ENCODE measurements at regions not wholly inside any gene's neighbourhood (a gene's known extent, or its start where the extent isn't known, plus 50 kb on each side); places are given as distances from the start of the nearest gene placed in this dataset.

- POLR2A ChIA-PET, result no interaction called here
- DNase-seq (ENCODE audit: low spot score) (no peak), ATAC-seq (no peak)
- TF ChIP-seq ZNF423 (CRISPR knock-in tag; IDR thresholded peaks at IDR 0.05) (no peak), AR (CRISPR knock-in tag; IDR thresholded peaks at IDR 0.05) (no peak), MLX (CRISPR knock-in tag; IDR thresholded peaks at IDR 0.05) (no peak), ERG (CRISPR knock-in tag; IDR thresholded peaks at IDR 0.05) (no peak), ZBTB43 (CRISPR knock-in tag; IDR thresholded peaks at IDR 0.05) (no peak), TEAD1 (CRISPR knock-in tag; IDR thresholded peaks at IDR 0.05) (no peak), ZNF396 (CRISPR knock-in tag; IDR thresholded peaks at IDR 0.05; ENCODE audit: borderline replicate concordance) (no peak), ATF6 (CRISPR knock-in tag; IDR thresholded peaks at IDR 0.05) (no peak), ATF1 (CRISPR knock-in tag; IDR thresholded peaks at IDR 0.05) (no peak), ESRRA (CRISPR knock-in tag; IDR thresholded peaks at IDR 0.05; ENCODE audit: borderline replicate concordance) (no peak), PRRX2 (CRISPR knock-in tag; IDR thresholded peaks at IDR 0.05) (no peak), EMX1 (CRISPR knock-in tag; IDR thresholded peaks at IDR 0.05) (no peak), NFATC4 (CRISPR knock-in tag; IDR thresholded peaks at IDR 0.05) (no peak), MYBL2 (CRISPR knock-in tag; IDR thresholded peaks at IDR 0.05) (no peak), ZNF232 (CRISPR knock-in tag; IDR thresholded peaks at IDR 0.05) (no peak), ATF2 (CRISPR knock-in tag; IDR thresholded peaks at IDR 0.05; ENCODE audit: borderline replicate concordance, low read depth) (no peak)
- Mint-ChIP-seq H3K27me3 (ENCODE audit: low read depth) (no peaks in the 10 kb centered on the region), H3K36me3 (0 out of 2 replicates have a peak, but pooled peaks cover under 1% of the 10 kb centered on the region), H3K9me3 (peaks cover 5% of the 10 kb centered on the region), H3K4me3 (no peak overlapping the region), H3K27ac (no peak overlapping the region), H3K4me1 (peaks cover 6% of the 10 kb centered on the region)
- CTCF ChIA-PET, result interaction anchor here (1.5 kb wide), 1 partner anchor 323 kb away, joined by 5 read pairs; no protein-coding TSS in a partner anchor
These were observed 278.6 kb downstream of the ETS1 start for GRCh38 chr11:128308794-128309193.

GRCh38 chr11:128305588-128305987 lies 281.8 kb downstream of the ETS1 start:
- ChIA-PET POLR2A (no interaction called here), CTCF (interaction anchor here (1.2 kb wide), 1 partner anchor 15 kb away, joined by 4 read pairs; no protein-coding TSS in a partner anchor)
- Mint-ChIP-seq H3K27ac (no peak overlapping the region), H3K4me1 (peaks cover 6% of the 10 kb centered on the region), H3K9me3 (no peaks in the 10 kb centered on the region), H3K36me3 (no peaks in the 10 kb centered on the region), H3K4me3 (no peak overlapping the region), H3K27me3 (ENCODE audit: low read depth) (no peaks in the 10 kb centered on the region)
- DNase-seq (ENCODE audit: low spot score), result no peak
- no peak for ATAC-seq
- no peak for TF ChIP-seq ESRRA (CRISPR knock-in tag; IDR thresholded peaks at IDR 0.05; ENCODE audit: borderline replicate concordance)
- TF ChIP-seq ZNF396 (CRISPR knock-in tag; IDR thresholded peaks at IDR 0.05; ENCODE audit: borderline replicate concordance), result no peak
- no peak for TF ChIP-seq NFATC4 (CRISPR knock-in tag; IDR thresholded peaks at IDR 0.05)
- TF ChIP-seq RELA (CRISPR knock-in tag; IDR thresholded peaks at IDR 0.05; ENCODE audit: borderline replicate concordance), result no peak
- no peak for TF ChIP-seq ZSCAN18 (CRISPR knock-in tag; IDR thresholded peaks at IDR 0.05)
- no peak for TF ChIP-seq TEAD4 (CRISPR knock-in tag; IDR thresholded peaks at IDR 0.05)
- TF ChIP-seq ATF6 (CRISPR knock-in tag; IDR thresholded peaks at IDR 0.05), result no peak
- TF ChIP-seq ZNF121 (CRISPR knock-in tag; IDR thresholded peaks at IDR 0.05), result no peak
- no peak for TF ChIP-seq ZBTB43 (CRISPR knock-in tag; IDR thresholded peaks at IDR 0.05)
- no peak for TF ChIP-seq ZNF263 (CRISPR knock-in tag; IDR thresholded peaks at IDR 0.05; ENCODE audit: low read depth)

Measured in WTC11 (cell line).